Stimulated activated CD4-positive, alpha-beta T cell treated with anti-CD3 and anti-CD28 coated beads, Interleukin-1b, Interleukin-23, amount 100 ng/mL, for 4 hours (primary cell): ENCODE measurements at regions not wholly inside any gene's neighbourhood (a gene's known extent, or its start where the extent isn't known, plus 50 kb on each side); places are given as distances from the start of the nearest gene placed in this dataset.
"Not testable (repeated sequence)": the region's sequence is repeated elsewhere in the genome, so short reads cannot be mapped to it uniquely, and the experiment has no call there.

ENCODE experiments used
- DNase-seq, 2 donors: peaks; one replicate each; pipeline ENCODE4 v3.0.0-alpha.2; 2020; ENCODE audit warnings: low read depth in 2 of 2

DNA sequence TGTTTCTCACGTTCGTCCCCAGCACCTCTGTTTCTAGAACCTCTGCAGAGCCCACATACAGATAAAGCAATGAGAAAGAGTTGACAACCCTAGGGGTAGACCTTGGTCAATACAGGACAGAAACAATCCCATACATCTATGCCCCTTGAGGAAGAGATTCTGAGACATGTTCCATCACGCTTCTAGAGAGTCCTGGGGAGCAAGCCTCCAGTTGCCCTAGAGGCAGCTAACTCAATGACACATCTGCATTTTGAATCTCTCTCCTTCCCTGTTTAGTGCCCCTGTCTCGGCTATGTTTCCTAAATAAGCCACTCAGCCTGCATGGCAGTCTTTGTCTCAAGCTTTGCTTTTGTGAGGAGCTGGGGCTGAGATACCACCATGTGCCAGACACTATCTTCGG is 435.3 kb downstream of the CD83 start:
- no peak for DNase-seq

DNA sequence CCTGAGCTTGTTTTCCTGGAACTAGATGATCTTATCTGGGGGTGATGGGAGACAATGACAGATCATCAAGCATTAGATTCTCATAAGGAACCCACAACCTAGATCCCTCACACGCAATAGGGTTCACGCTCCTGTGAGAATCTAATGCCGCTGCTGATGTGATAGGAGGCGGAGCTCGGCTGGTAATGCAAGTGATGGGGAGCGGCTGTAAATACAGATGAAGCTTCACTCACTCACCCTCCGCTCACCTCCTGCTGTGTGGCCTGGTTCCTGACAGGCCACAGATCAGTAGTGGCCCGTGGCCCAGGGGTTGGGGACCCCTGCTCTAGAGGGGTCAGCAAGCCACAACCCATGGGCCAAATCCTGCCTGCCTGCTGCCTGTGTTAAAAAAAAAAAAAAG is 435.9 kb downstream of the CD83 start:
- DNase-seq = no peak

- DNase-seq = no peak
These were observed 438.2 kb downstream of the CD83 start for GRCh38 chr6:14555804-14556203.

DNA sequence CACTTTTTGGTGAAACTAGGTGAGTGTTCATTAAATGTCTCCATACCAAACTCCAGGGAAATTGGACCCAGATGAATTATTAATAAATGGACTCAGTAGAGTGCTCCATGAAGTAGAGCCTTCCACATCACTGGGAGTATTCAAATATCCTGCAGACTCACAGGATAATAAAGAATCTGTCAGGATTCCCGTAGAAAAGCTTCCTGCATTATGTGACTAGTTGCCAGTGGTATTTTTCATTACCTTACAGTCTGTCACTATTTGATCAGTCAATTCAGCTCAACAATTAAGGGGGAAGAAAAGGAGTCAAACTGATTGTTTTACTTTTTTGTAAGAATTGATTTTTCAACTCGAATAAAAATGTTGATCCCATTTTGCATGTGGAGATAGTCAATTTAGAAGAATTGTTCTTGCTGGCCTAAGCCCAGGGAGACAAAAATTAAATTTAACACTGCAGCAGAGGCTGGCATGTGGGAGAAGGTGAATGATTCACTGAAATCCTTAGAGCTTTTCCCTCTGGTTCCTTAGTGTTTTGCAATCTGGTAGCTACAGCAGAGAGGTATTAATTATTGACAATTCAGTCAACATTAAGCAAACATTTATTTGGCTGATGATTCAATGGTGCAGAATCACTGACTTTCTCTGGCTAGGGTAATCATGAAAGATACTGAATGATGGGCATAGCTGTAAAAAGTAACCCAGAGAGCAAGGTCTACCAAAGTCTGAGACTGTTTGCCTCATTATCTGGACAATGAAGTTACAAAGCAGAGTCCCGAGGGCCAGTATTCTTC is 442.4 kb downstream of the CD83 start:
- no peak for DNase-seq

DNA sequence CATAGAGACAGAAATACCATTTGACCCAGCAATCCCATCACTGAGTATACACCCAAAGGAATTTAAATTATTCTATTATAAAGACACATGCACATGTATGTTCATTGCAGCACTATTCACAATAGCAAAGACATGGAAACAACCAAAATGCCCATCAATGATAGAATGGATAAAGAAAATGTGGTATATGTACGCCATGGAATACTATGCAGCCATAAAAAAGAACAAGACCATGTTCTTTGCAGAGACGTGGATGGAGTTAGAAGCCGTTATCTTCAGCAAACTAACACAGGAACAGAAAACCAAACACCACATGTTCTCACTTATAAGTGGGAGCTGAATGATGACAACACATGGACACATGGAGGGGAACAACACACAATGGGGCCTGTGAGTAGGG is 444.0 kb downstream of the CD83 start:
- not testable (repeated sequence) for DNase-seq

GRCh38 chr6:14567842-14568241 is 450.3 kb downstream of the CD83 start:
- no peak for DNase-seq

DNA sequence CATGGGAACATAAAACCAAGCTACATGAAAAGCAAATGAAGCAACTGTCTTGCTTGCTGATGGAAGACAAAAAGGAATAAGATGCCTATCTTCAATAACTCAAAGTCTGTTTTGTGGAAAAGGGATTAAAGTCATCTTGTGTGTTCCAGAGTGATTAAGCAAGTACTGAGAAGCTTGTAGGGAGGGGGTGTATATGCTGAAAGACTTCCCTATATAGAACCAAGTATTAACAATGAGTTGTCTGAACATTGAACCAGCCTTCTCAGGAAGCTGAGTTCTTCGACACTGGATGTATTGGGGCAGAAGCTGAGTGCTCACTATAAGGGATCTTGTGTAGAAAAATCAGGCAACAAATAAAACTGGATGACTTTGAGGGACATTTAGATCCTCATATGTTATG is 451.8 kb downstream of the CD83 start:
- no peak for DNase-seq

DNA sequence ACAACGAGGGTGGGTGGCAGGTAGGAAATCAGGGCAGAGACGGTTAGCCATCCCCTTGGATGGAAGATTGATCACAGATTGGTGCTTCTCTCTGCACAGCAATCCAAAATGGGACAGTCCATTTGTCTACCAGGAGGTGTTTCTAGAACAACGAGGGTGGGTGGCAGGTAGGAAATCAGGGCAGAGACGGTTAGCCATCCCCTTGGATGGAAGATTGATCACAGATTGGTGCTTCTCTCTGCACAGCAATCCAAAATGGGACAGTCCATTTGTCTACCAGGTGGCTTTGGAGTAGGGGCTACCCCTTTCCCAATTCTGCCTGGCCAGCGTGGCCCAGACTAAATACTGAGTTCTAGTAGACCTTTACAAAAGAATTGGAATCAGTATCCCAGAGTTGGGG is 452.3 kb downstream of the CD83 start:
- not testable (repeated sequence) for DNase-seq

GRCh38 chr6:14571001-14571400 is 453.4 kb downstream of the CD83 start:
- no peak for DNase-seq

GRCh38 chr6:14571746-14572145 is 454.2 kb downstream of the CD83 start:
- no peak for DNase-seq

DNA sequence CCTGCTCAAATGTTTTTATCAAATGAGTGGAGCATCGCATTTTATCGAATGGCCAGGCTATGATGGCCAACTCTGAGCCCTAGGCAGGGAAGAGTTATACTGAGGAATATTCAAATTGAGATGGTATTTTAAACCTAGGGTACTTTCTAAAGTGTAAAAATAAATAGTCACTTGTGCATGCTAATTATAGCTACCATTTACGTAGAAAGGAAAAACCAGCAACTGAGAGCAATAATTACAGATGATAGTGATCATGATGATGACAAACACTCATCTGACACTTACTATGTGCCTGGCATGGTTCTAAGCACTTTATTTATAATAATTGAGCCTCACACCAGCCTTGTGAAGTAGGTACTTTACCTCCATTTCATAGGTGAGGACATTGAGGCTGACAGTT is 455.7 kb downstream of the CD83 start:
- DNase-seq = no peak

GRCh38 chr6:14573703-14574290 is 456.2 kb downstream of the CD83 start:
- DNase-seq = no peak

DNA sequence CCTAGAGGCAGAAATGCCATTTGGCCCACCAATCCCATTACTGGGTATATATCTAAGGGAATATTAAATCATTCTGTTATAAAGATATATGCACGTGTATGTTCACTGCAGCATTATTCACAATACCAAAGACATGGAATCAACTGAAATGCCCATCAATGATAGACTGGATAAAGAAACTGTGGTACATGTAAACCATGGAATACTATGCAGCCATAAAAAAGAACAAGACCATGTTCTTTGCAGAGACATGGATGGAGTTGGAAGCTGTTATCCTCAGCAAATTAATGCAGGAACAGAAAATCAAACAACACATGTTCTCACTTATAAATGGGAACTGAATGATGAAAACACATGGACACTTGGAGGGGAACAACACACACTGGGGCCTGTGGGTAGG is 458.4 kb downstream of the CD83 start:
- DNase-seq = no peak

DNA sequence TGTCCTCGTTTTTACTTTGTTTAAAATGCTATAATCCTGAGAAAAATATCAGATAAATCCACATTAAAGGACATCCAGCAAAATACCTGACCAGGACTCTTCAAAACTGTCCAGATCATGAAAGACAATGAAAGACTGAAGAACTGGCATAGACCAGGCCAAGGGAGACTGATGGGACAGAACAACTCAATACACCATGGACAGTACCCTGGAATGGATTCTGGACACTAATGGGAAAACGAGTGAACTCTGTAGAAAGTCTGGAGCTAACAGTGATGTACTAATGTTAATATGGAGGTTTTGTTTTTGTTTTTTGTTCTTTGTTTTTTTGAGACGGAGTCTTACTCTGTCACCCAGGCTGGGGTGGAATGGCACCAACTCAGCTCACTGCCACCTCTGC is 461.4 kb downstream of the CD83 start:
- DNase-seq = no peak

- no peak for DNase-seq
These were observed 465.2 kb downstream of the CD83 start for GRCh38 chr6:14582749-14583148.

DNA sequence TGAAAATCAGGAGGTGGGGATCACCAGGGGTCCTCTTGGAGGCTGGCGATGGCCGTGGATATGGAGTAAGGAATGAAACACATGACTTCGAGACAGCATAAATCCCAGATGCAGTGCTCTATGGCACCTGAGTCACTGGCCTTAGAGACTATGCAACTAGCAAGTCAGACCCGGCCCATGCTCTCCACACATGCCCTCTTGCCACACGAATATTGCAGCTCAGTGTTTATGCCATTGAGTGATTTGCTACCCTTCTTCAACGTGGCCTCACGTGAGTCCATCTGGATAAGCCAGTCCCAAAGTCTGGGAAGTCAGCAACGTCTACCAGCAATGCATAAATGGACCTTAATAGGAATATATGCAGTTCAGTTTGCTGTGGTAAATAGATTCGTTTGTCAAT is 466.3 kb downstream of the CD83 start:
- DNase-seq = no peak

DNA sequence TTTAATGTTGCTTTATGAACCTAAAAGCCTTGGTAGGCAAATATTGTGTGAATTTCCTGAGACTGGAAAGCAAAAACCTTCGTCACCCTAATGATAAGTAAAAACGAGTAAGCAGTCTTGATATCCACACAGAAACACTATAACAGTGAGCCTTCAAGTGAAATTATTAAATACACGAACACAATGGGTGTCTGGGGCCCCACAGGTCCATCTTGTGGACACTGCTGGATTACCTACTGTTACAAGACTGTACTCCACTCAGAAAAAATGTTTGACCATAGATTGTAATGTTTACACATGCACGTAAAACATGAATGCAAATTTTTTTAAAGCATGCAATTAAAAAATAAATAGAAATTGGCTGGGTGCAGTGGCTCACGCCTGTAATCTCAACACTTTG is 466.9 kb downstream of the CD83 start:
- no peak for DNase-seq

GRCh38 chr6:14585689-14586088 is 468.1 kb downstream of the CD83 start:
- DNase-seq = no peak

DNA sequence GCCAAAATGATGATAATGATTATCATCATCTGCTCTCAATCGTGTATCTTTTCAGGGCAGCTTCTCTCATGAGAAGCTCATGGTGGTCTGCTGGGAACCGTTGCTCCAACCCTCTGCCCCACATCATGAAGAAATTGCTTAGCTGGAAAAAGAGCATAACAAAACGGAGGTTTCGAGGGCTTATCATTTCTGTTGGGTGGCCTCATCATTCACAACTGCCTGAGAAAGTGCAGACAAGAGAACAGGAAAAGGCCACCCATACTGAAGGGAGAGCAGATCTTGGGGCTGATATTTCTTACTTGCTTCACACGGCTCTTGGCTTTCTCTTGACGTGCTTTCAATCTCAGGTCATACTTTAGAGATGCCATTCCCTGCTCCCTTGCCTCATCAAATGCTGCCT is 471.6 kb downstream of the CD83 start:
- no peak for DNase-seq

DNA sequence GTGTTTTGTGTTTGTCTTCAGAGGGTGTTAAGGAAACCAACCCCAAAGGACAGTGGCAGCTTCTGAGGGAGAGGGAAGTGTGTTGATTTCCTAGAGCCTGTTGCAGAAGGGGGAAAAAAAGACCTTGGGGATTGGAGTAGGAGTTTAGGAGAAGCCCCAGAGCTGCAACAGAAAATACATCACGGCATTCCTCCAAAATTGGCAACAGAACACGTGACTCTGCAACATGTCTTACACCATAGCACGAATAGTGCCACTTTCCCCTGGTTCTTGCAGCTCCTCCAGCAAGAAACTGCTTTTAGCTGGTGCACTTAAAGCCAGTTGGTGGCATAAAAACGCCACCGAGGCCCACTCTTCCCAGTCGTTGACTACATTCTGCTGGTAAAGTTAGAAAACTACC is 473.0 kb downstream of the CD83 start:
- DNase-seq = no peak

- DNase-seq = no peak
These were observed 474.4 kb downstream of the CD83 start for GRCh38 chr6:14591998-14592397.

- no peak for DNase-seq
These were observed 475.7 kb downstream of the CD83 start for GRCh38 chr6:14593286-14593685.

GRCh38 chr6:14595751-14596150 is 478.2 kb downstream of the CD83 start:
- DNase-seq = no peak

- DNase-seq = no peak
These were observed 478.8 kb downstream of the CD83 start for GRCh38 chr6:14596410-14596809.
